GM23338 (cell line): ENCODE measurements at regions not wholly inside any gene's neighbourhood (a gene's known extent, or its start where the extent isn't known, plus 50 kb on each side); places are given as distances from the start of the nearest gene placed in this dataset.

Source experiments
- ATAC-seq: fragments of 200-7000 bp; cut with Tn5 transposase; 3 replicates; pipeline ENCODE4 v1.9.1; 2020
- DNase-seq: peaks from one replicate; pipeline ENCODE4 v3.0.0-alpha.2; 2015; ENCODE audit warnings: low spot score
- H2AFZ ChIP-seq: fragments of 200-600 bp; sonication (generic); 2 replicates; pipeline ENCODE4 v1.8.0; 2016; ENCODE audit warnings: antibody characterized with exemption, mild to moderate bottlenecking, moderate library complexity
- H3F3A ChIP-seq: fragments of 200-600 bp; sonication (generic); replicated peaks from 2 replicates; pipeline ENCODE4 v1.8.0; 2017; ENCODE audit warnings: antibody characterized with exemption, mixed run types, low read depth
- H3K27ac ChIP-seq: fragments of 200-600 bp; sonication (generic); 2 replicates; pipeline ENCODE4 v1.6.1; 2016; ENCODE audit warnings: low read depth
- H3K27me3 ChIP-seq: fragments of 200-600 bp; sonication (generic); 2 replicates; pipeline ENCODE4 v1.8.0; 2016; ENCODE audit warnings: mild to moderate bottlenecking, mixed run types, moderate library complexity; ENCODE audit not compliant: insufficient read depth
- H3K36me3 ChIP-seq: fragments of 200-600 bp; sonication (generic); 2 replicates; pipeline ENCODE4 v1.8.0; 2016; ENCODE audit warnings: mild to moderate bottlenecking; ENCODE audit not compliant: insufficient read depth
- H3K4me1 ChIP-seq: fragments of 200-600 bp; sonication (generic); 2 replicates; pipeline ENCODE4 v1.8.0; 2016; ENCODE audit warnings: mild to moderate bottlenecking, moderate library complexity; ENCODE audit not compliant: insufficient read depth
- H3K4me2 ChIP-seq: fragments of 200-600 bp; sonication (generic); 2 replicates; pipeline ENCODE4 v1.7.1; 2017; ENCODE audit warnings: mixed run types
- H3K4me3 ChIP-seq: fragments of 200-600 bp; sonication (generic); 2 replicates; pipeline ENCODE4 v1.6.1; 2016; ENCODE audit warnings: mixed run types
- H3K79me2 ChIP-seq: fragments of 200-600 bp; sonication (generic); replicated peaks from 2 replicates; pipeline ENCODE4 v1.8.0; 2017; ENCODE audit warnings: mild to moderate bottlenecking; ENCODE audit not compliant: insufficient read depth
- H3K9me2 ChIP-seq: fragments of 200-600 bp; sonication (generic); 2 replicates; pipeline ENCODE4 v1.8.0; 2017; ENCODE audit not compliant: insufficient read depth
- H4K20me1 ChIP-seq: fragments of 200-600 bp; sonication (generic); replicated peaks from 2 replicates; pipeline ENCODE4 v1.8.0; 2017; ENCODE audit warnings: mild to moderate bottlenecking; ENCODE audit not compliant: insufficient read depth
- H3K27ac Mint-ChIP-seq: 2 replicates; pipeline ENCODE4 v1.8.0; 2020; ENCODE audit warnings: inconsistent platforms, mild to moderate bottlenecking, moderate library complexity, mixed read lengths
- H3K27me3 Mint-ChIP-seq: 3 replicates; pipeline ENCODE4 v1.8.0; 2022; ENCODE audit warnings: low read depth, mild to moderate bottlenecking, moderate library complexity, mixed read lengths, inconsistent platforms; ENCODE audit not compliant: insufficient read depth, poor library complexity
- H3K36me3 Mint-ChIP-seq: 3 replicates; pipeline ENCODE4 v1.8.0; 2021; ENCODE audit warnings: low read depth, mild to moderate bottlenecking, inconsistent platforms, moderate library complexity, mixed read lengths
- H3K4me1 Mint-ChIP-seq: 3 replicates; pipeline ENCODE4 v1.8.0; 2020; ENCODE audit warnings: mild to moderate bottlenecking, inconsistent platforms, mixed read lengths
- H3K4me3 Mint-ChIP-seq: 3 replicates; pipeline ENCODE4 v1.8.0; 2021; ENCODE audit warnings: moderate library complexity, mild to moderate bottlenecking, inconsistent platforms, mixed read lengths
- H3K9me3 Mint-ChIP-seq: 3 replicates; pipeline ENCODE4 v1.8.0; 2020; ENCODE audit warnings: moderate library complexity, mild to moderate bottlenecking, inconsistent platforms, mixed read lengths
- CREB1 ChIP-seq: fragments of 250-450 bp; sonication (Bioruptor Pico); IDR thresholded peaks from 2 replicates; pipeline ENCODE4 v1.5.0; 2020; ENCODE audit warnings: low read depth, mild to moderate bottlenecking, moderate library complexity
- CTCF ChIP-seq, 2 experiments: fragments of 200-600 bp in 1 of 2; sonication (generic) in 1 of 2; conservative IDR thresholded peaks; 2 replicates each; pipeline versions ENCODE4 v1.5.1 to v1.6.1; 2016 to 2017; ENCODE audit warnings: antibody characterized with exemption in 2 of 2, low read depth in 2 of 2, mild to moderate bottlenecking in 2 of 2, moderate library complexity in 1 of 2
- ETS1 ChIP-seq: IDR thresholded peaks from 2 replicates; pipeline ENCODE4 v1.6.1; 2016; ENCODE audit warnings: antibody characterized with exemption
- EZH2 ChIP-seq: fragments of 200-600 bp; sonication (generic); IDR thresholded peaks from one replicate; pipeline ENCODE4 v1.8.0; 2017; ENCODE audit warnings: antibody characterized with exemption, mild to moderate bottlenecking, low read depth; ENCODE audit not compliant: unreplicated experiment
- NANOG ChIP-seq: IDR thresholded peaks from 2 replicates; pipeline ENCODE4 v1.6.1; 2016; ENCODE audit warnings: antibody characterized with exemption, borderline replicate concordance
- STAT1 ChIP-seq: IDR thresholded peaks from one replicate; pipeline ENCODE4 v1.6.1; 2016; ENCODE audit warnings: antibody characterized with exemption; ENCODE audit not compliant: unreplicated experiment
- ZNF114 ChIP-seq: fragments of 250-450 bp; sonication (Bioruptor Pico); IDR thresholded peaks from 2 replicates; pipeline ENCODE4 v1.5.0; 2020; ENCODE audit warnings: mild to moderate bottlenecking, moderate library complexity
- ZNF331 ChIP-seq: fragments of 250-450 bp; sonication (Bioruptor Pico); IDR thresholded peaks from 2 replicates; pipeline ENCODE4 v1.5.0; 2020; ENCODE audit warnings: low read depth, mild to moderate bottlenecking, moderate library complexity
- ZNF462 ChIP-seq: fragments of 250-450 bp; sonication (Bioruptor Pico); IDR thresholded peaks from 2 replicates; pipeline ENCODE4 v1.5.0; 2020; ENCODE audit warnings: mild to moderate bottlenecking, moderate library complexity

- peaks cover 36% of the 10 kb centered on the region for H3K9me3 Mint-ChIP-seq
- Histone ChIP-seq H3F3A (no peaks in the 10 kb centered on the region), H3K9me2 (peaks cover 16% of the 10 kb centered on the region; the same call in 1 of the 2 replicates), H3K27me3 (no peaks in the 10 kb centered on the region), H3K4me3 (no peak overlapping the region), H3K27ac (no peak overlapping the region), H3K79me2 (no peaks in the 10 kb centered on the region), H3K36me3 (no peaks in the 10 kb centered on the region), H3K4me1 (no peaks in the 10 kb centered on the region), H3K4me2 (no peak overlapping the region), H4K20me1 (no peaks in the 10 kb centered on the region), H2AFZ (peak overlapping the region; percentile 80; the same call in 1 of the 2 replicates)
- DNase-seq (no peak), ATAC-seq (no peak)
- TF ChIP-seq CREB1 (CRISPR knock-in tag), result no peak
- no peak for TF ChIP-seq ZNF462 (CRISPR knock-in tag)
- no peak for TF ChIP-seq ZNF331 (CRISPR knock-in tag)
- no peak for TF ChIP-seq STAT1
- TF ChIP-seq CTCF (conservative IDR thresholded peaks at IDR 0.05; ENCODE audit: low read depth in 2 of 2), result no peak
- TF ChIP-seq NANOG, result no peak
- no peak for TF ChIP-seq ETS1
- TF ChIP-seq EZH2, result no peak
- no peak for TF ChIP-seq ZNF114
- H3K27me3 Mint-ChIP-seq, result peaks cover 2% of the 10 kb centered on the region
- peaks cover 39% of the 10 kb centered on the region for H3K36me3 Mint-ChIP-seq
- no peak overlapping the region for H3K27ac Mint-ChIP-seq
- peaks cover 3% of the 10 kb centered on the region; the same call in 1 of the 3 replicates for H3K4me1 Mint-ChIP-seq
- no peak overlapping the region for H3K4me3 Mint-ChIP-seq
These were observed 974.0 kb upstream of the GJE1 start for GRCh38 chr6:141158740-141159139.
